ENCODE measurements at regions not wholly inside any gene's neighbourhood (a gene's known extent, or its start where the extent isn't known, plus 50 kb on each side); places are given as distances from the start of the nearest gene placed in this dataset.

GRCh38 chr16:13697568-13697967 is 222.4 kb upstream of the ERCC4 start:
- no peak for TF ChIP-seq POLR2A (IDR thresholded peaks at IDR 0.05; ENCODE audit: low read depth)
- TF ChIP-seq CTCF (IDR thresholded peaks at IDR 0.05) = no peak
- no peak for TF ChIP-seq POLR2AphosphoS5 (IDR thresholded peaks at IDR 0.05)
- TF ChIP-seq EP300 (IDR thresholded peaks at IDR 0.05) = no peak
